Small intestine (tissue), 7 donors: ENCODE measurements at regions not wholly inside any gene's neighbourhood (a gene's known extent, or its start where the extent isn't known, plus 50 kb on each side); places are given as distances from the start of the nearest gene placed in this dataset.

Experiments
- DNase-seq, 2 donors: peaks; one replicate each; pipeline versions ENCODE4 v3.0.0 to v3.0.0-alpha.2; 2013
- FAIRE-seq: peaks from 2 replicates; lab custom pipeline; 2012; peaks lifted over from hg19 to GRCh38; lab: Jason Lieb, UNC
- H3K27ac ChIP-seq, 3 donors: one replicate each; pipeline ENCODE4 v1.5.1; 2013; ENCODE audit warnings: low read length in 2 of 3, mild to moderate bottlenecking in 2 of 3, control low read depth in 1 of 3, inconsistent platforms in 1 of 3, low read depth in 1 of 3, moderate library complexity in 1 of 3
- H3K27me3 ChIP-seq, 3 donors: one replicate each; pipeline ENCODE4 v1.6.1; 2013; ENCODE audit warnings: low read length in 3 of 3, inconsistent platforms in 1 of 3; ENCODE audit not compliant: control insufficient read depth in 3 of 3, insufficient read depth in 3 of 3
- H3K36me3 ChIP-seq, 3 donors: one replicate each; pipeline ENCODE4 v1.6.1; 2013; ENCODE audit warnings: low read length in 3 of 3, inconsistent platforms in 1 of 3, low read depth in 1 of 3, mild to moderate bottlenecking in 1 of 3, moderate library complexity in 1 of 3; ENCODE audit not compliant: control insufficient read depth in 3 of 3, insufficient read depth in 2 of 3
- H3K4me1 ChIP-seq, 3 donors: one replicate each; pipeline ENCODE4 v1.6.1; 2013; ENCODE audit warnings: low read length in 2 of 3, inconsistent platforms in 1 of 3, low read depth in 1 of 3, mild to moderate bottlenecking in 1 of 3, moderate library complexity in 1 of 3; ENCODE audit not compliant: control insufficient read depth in 3 of 3, insufficient read depth in 2 of 3
- H3K4me3 ChIP-seq, 3 donors: one replicate each; pipeline ENCODE4 v1.5.1; 2013; ENCODE audit warnings: low read length in 3 of 3, control low read depth in 1 of 3, inconsistent platforms in 1 of 3, low read depth in 1 of 3, mild to moderate bottlenecking in 1 of 3, moderate library complexity in 1 of 3
- H3K9me3 ChIP-seq, 2 donors: one replicate each; pipeline ENCODE4 v1.6.1; 2013; ENCODE audit warnings: low read depth in 1 of 2, low read length in 1 of 2; ENCODE audit not compliant: control insufficient read depth in 2 of 2, insufficient read depth in 1 of 2
- WGBS, 3 donors: extraction: QIAGEN DNeasy Blood & Tissue Kit; methylation state at CpG; one replicate each; pipeline ENCODE4 v1.1.7; 2013; 5-methylcytosine and 5-hydroxymethylcytosine counted together
- donor health status: healthy with polysubstance abuse.
- donor health status: control.
- donor health status: control.
- donor health status: Bipolar disorder and iron deficiency.
- donor health status: healthy.

DNA sequence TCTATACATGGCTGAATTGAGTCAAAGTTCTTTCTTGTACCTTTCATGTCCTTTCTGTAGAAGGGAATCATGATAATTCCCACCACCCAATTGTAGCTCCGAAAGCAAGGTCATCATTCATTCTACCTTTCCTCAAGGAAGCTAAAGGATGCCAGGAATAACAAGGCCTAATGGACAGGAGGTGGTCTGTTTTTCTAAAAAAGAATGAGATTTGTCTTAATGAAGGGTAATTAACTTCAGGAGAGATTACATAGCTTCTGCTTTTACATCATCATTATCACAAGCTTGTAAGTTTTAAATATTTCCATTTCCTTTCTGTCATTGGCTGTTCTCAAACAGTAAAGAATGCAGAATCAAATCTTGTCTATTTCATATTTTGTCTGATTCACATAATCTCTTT, 249.5 kb upstream of the SORCS1 start:
- 76 to 93% (median 93%) methylated on average over 1 of the region's 1 CpG for WGBS, 3 donors
- Histone ChIP-seq H3K36me3 (no peaks in the 10 kb centered on the region), H3K27me3 (no peaks in the 10 kb centered on the region), H3K4me3 (no peak overlapping the region), H3K9me3 (no peaks in the 10 kb centered on the region), H3K4me1 (no peaks in the 10 kb centered on the region), H3K27ac (no peak overlapping the region)
- no peak for FAIRE-seq
- DNase-seq, result no peak

DNA sequence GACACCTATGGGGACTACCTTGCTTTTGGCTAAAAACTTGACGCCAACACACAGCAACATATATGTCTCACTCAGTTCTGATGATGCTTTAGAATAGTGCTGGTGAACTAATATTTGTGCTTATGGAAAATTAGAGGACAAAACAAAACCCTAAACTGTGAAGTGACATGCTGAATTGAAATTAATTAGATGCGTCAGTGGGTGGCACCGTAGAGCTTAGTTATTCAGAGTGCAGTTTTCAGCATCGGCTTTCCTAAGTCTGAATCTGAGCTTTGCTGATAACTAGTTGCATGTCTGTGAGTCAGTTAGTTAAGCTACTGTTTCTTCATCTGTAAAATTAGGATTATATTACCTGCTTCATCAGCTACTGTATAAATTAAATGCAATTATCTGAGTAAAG, 245.0 kb upstream of the SORCS1 start:
- WGBS, 3 donors, result 34 to 49% (median 41%) methylated on average over 4 of the region's 4 CpGs
- H3K36me3 ChIP-seq, result no peaks in the 10 kb centered on the region
- H3K27ac ChIP-seq, result no peak overlapping the region
- no peaks in the 10 kb centered on the region for H3K27me3 ChIP-seq
- H3K4me3 ChIP-seq, result no peak overlapping the region
- H3K4me1 ChIP-seq, result no peaks in the 10 kb centered on the region
- no peaks in the 10 kb centered on the region for H3K9me3 ChIP-seq
- peak; percentile 5 to 34 for DNase-seq
- no peak for FAIRE-seq

DNA sequence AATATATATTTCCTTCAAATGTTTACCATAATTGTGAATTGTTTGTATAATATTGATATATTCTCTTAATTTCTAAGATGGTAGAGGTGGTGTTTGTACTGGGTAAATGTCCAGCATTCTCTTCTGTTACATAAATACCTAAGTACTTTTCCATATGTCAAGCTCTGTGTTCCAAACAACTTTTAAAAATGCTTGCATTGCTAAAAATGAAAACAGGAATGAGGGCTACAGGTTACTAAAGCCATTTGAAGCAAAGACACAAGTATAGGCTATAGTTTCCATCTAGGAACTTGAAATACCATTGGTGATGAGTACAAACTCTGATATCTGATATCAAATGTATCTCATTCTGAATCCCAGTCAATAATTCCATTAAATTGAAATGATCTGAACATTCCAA, 233.6 kb upstream of the SORCS1 start:
- DNase-seq, result no peak
- H3K36me3 ChIP-seq, result no peaks in the 10 kb centered on the region
- no peak overlapping the region for H3K27ac ChIP-seq
- no peak overlapping the region for H3K4me3 ChIP-seq
- no peaks in the 10 kb centered on the region for H3K9me3 ChIP-seq
- no peak for FAIRE-seq
- no peaks in the 10 kb centered on the region for H3K27me3 ChIP-seq
- no peaks in the 10 kb centered on the region for H3K4me1 ChIP-seq

DNA sequence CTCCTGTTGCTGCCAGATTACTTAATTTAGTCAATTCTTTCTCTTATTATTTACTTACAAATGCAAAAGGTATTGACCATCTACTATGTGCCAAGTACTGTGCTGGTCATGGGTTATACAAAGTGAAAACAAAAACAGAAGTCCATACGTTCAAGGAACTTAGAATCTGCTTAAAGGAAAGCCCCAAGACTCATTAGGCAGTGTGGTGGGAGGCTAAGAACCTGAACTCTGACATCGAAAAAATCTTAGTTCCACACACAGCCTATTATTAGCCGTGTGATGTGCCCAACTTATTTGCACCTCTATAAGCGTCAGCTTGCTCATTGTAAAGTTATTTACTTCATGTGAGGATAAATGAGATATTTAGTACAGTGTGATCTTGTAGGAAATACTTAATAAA, 227.4 kb upstream of the SORCS1 start:
- FAIRE-seq, result no peak

DNA sequence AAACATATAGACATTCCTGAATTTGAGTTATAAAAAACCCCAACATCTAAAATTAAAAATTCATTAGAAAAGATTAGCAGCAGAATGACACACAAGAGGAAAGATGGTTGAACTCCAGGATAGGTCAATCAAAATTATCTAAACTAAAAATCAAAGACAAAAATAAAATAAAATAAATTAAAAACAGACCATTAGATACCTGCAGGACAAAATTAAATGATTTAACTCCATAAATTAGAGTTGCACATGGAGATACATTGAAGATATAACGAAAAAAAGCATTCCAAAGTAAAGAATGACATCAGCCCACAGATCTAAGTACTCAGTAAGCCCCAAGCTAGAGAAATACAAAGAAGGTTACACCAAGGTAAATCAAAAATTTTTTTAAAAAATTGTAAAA, 226.1 kb upstream of the SORCS1 start:
- H3K9me3 ChIP-seq, result no peaks in the 10 kb centered on the region
- no peak for FAIRE-seq
- no peaks in the 10 kb centered on the region for H3K4me1 ChIP-seq
- no peaks in the 10 kb centered on the region for H3K36me3 ChIP-seq
- WGBS, 3 donors, result 22 to 62% (median 45%) methylated on average over 1 of the region's 1 CpG
- DNase-seq, result no peak
- no peak overlapping the region for H3K4me3 ChIP-seq
- no peak overlapping the region for H3K27ac ChIP-seq
- H3K27me3 ChIP-seq, result no peaks in the 10 kb centered on the region

More for the DNA sequence above, 227.4 kb upstream of the SORCS1 start:
- no peaks in the 10 kb centered on the region for H3K9me3 ChIP-seq
- no peak for DNase-seq
- no peaks in the 10 kb centered on the region for H3K27me3 ChIP-seq
- no peaks in the 10 kb centered on the region for H3K36me3 ChIP-seq
- no peaks in the 10 kb centered on the region for H3K4me1 ChIP-seq
- WGBS, 3 donors, result 74 to 83% (median 80%) methylated on average over 4 of the region's 4 CpGs
- no peak overlapping the region for H3K4me3 ChIP-seq
- no peak overlapping the region for H3K27ac ChIP-seq

DNA sequence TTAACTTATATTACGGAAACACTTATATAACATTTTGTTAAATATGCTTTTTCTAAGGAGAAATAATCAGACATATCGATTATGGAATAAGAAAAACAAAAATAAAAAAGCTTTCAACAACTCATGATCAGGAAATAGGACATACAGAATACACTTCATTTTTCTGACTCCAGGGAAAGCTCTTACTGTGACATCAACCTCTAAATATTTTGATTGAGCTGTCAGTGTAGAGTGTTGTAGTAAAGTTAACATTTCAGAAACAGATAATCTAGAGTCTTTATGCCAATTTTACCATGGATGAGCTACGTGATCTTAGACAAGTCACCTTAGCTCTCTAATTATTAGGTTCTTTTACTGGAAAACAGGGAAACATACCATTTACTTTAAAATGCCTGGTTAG, 218.9 kb upstream of the SORCS1 start:
- H3K36me3 ChIP-seq, result no peaks in the 10 kb centered on the region
- H3K9me3 ChIP-seq, result no peaks in the 10 kb centered on the region
- WGBS, 3 donors, result 86 to 90% (median 88%) methylated on average over 3 of the region's 3 CpGs
- no peak for DNase-seq
- H3K4me1 ChIP-seq, result no peaks in the 10 kb centered on the region
- no peak for FAIRE-seq
- no peak overlapping the region for H3K4me3 ChIP-seq
- H3K27me3 ChIP-seq, result no peaks in the 10 kb centered on the region
- H3K27ac ChIP-seq, result no peak overlapping the region

DNA sequence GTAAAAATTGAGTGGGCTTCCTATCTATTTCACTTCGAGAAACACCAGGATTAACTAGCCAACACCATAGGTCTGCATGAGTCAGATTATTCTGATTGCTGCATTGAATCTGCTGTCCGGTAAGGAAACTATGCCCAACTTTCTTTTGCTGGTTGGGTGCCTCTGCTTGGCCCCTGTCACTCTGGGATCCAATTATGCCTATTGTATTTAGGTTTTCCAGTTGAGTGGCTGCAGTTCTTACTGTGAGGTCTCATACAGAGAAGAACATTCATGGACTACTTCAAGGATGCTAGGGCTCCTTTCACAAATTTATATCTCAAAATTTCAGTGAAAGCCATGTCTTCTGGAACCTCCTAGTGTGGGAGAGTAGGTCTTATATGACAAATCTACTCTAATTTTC, 215.1 kb upstream of the SORCS1 start:
- 87 to 92% (median 88%) methylated on average over 2 of the region's 2 CpGs for WGBS, 3 donors
- Histone ChIP-seq H3K36me3 (no peaks in the 10 kb centered on the region), H3K27me3 (no peaks in the 10 kb centered on the region), H3K4me1 (no peaks in the 10 kb centered on the region), H3K4me3 (no peak overlapping the region), H3K9me3 (no peaks in the 10 kb centered on the region), H3K27ac (no peak overlapping the region)
- FAIRE-seq (no peak), DNase-seq (no peak)

DNA sequence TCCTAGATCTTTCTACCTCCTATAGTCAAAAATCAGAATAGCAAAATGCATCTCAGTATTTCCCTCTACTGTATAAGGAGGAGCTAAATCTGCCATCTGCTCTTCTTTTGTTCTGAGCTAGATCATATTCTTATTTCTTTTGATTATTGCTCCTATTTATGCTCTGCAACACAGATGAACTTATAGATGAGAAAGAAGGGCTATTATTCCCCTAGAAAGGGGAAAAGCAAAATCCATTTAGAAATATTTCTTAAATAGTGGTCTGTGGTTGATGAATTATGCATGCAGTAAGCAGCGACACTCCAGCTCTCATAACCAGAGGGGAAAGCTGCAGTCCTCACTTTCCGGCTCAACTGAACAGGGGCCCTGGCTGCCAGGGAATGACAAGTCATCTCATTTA, 207.3 kb upstream of the SORCS1 start:
- FAIRE-seq (no peak), DNase-seq (no peak)
- H3K4me3 ChIP-seq, result no peak overlapping the region
- H3K27me3 ChIP-seq, result no peaks in the 10 kb centered on the region
- 76 to 91% (median 91%) methylated on average over 2 of the region's 2 CpGs for WGBS, 3 donors
- no peaks in the 10 kb centered on the region for H3K4me1 ChIP-seq
- H3K36me3 ChIP-seq, result no peaks in the 10 kb centered on the region
- H3K27ac ChIP-seq, result no peak overlapping the region
- H3K9me3 ChIP-seq, result no peaks in the 10 kb centered on the region

DNA sequence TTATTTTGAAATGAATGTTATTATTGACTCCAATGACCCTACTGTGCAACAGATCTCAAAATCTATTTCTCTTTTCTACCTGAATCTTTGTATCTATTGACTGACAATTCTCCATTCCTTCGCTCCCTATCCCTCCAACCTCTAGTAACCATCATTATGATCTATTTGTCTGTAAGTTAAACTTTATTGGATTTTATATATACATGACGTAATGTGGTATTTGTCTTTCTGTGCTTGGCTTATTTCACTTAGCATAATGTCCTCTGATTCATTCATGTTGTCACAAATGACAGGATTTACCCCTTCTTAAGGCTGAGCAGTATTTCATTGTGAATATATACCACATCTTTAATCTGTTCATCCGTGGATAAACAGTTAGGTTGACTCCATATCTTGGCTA, 200.4 kb upstream of the SORCS1 start:
- no peak for FAIRE-seq
- DNase-seq, result no peak
- H3K27me3 ChIP-seq, result no peaks in the 10 kb centered on the region
- no peaks in the 10 kb centered on the region for H3K9me3 ChIP-seq
- 64 to 74% (median 69%) methylated on average over 3 of the region's 3 CpGs for WGBS, 3 donors
- no peak overlapping the region for H3K27ac ChIP-seq
- H3K4me3 ChIP-seq, result no peak overlapping the region
- no peaks in the 10 kb centered on the region for H3K36me3 ChIP-seq
- no peaks in the 10 kb centered on the region for H3K4me1 ChIP-seq
